ENCODE measurements at regions not wholly inside any gene's neighbourhood (a gene's known extent, or its start where the extent isn't known, plus 50 kb on each side); places are given as distances from the start of the nearest gene placed in this dataset.
"Not testable (repeated sequence)": the region's sequence is repeated elsewhere in the genome, so short reads cannot be mapped to it uniquely, and the experiment has no call there.

DNA sequence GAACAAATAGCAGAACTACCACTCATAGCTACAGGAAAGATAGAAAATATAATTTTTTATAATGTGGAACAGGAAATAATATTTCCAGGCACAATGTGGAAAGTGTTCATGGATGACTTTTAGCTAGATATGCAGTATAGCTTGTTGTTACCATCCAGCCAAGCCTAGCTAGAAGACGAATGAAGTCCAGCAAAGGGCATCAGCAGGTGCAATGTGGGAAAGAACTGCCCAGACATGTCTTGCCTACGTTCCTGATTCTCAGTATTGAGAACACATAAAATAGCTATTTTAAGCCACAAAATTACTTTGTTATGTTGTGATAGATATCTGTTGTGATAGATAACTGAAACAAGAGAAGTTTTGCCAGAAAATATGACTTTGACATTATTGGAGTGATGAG lies 1690.0 kb upstream of the LRRTM3 start:
- H3K9me3 ChIP-seq (ENCODE audit: control insufficient read depth, insufficient read depth, low read depth, low read length) = no peaks in the 10 kb centered on the region
- ChIA-PET CTCF (no interaction called here), POLR2A (no interaction called here)
- H3K36me3 ChIP-seq (ENCODE audit: control insufficient read depth in 2 of 2, insufficient read depth in 1 of 2, low read length in 2 of 2) = no peaks in the 10 kb centered on the region
- no peak for TF ChIP-seq ZNF391 (tag by site-specific recombination; IDR thresholded peaks at IDR 0.05; ENCODE audit: borderline replicate concordance, low read depth)
- TF ChIP-seq ZNF670 (tag by site-specific recombination; IDR thresholded peaks at IDR 0.05; ENCODE audit: low read depth) = no peak
- no peak for TF ChIP-seq ZSCAN23 (tag by site-specific recombination; IDR thresholded peaks at IDR 0.05)
- TF ChIP-seq ZNF521 (tag by site-specific recombination; IDR thresholded peaks at IDR 0.05) = no peak
- H3K4me1 ChIP-seq (ENCODE audit: control insufficient read depth, insufficient read depth, low read length) = no peaks in the 10 kb centered on the region
- no peak overlapping the region for H3K4me3 ChIP-seq (ENCODE audit: low read depth, low read length)
- no peak overlapping the region for H3K27ac ChIP-seq (ENCODE audit: extremely low read depth, low read depth, low read length)

DNA sequence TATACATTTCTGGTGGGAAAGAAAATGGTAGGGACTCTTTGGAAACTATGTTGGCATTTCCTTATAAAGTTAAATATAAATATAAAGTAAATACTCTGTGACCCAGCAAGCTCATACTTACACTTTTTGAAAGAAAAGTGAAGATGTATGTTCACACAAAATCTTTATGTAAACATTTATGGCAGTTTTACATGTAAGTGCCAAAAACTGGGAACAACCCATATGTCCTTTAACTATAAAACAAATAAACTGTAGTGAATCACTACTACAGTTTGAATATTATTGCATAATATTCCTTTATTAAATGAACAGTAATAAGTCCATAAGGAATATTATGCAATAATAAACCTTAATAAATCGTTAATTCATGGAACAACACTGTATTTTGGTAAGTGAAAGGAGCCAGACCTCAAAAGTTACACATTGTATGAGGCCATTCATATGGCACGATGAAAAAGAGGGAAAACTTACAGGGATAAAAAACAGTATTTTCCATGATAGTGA lies 1660.3 kb upstream of the LRRTM3 start:
- ChIA-PET POLR2A (no interaction called here), CTCF (no interaction called here)
- no peaks in the 10 kb centered on the region for H3K4me1 ChIP-seq (ENCODE audit: control insufficient read depth, insufficient read depth, low read length)
- no peaks in the 10 kb centered on the region for H3K9me3 ChIP-seq (ENCODE audit: control insufficient read depth, insufficient read depth, low read depth, low read length)
- no peak for TF ChIP-seq ZNF16 (tag by site-specific recombination; IDR thresholded peaks at IDR 0.05; ENCODE audit: low read depth)
- TF ChIP-seq ZNF585B (tag by site-specific recombination; IDR thresholded peaks at IDR 0.05) = no peak
- no peak for TF ChIP-seq ZNF747 (tag by site-specific recombination; IDR thresholded peaks at IDR 0.05)
- TF ChIP-seq ZNF776 (tag by site-specific recombination; IDR thresholded peaks at IDR 0.05; ENCODE audit: borderline replicate concordance) = no peak
- TF ChIP-seq, protein P1, sequence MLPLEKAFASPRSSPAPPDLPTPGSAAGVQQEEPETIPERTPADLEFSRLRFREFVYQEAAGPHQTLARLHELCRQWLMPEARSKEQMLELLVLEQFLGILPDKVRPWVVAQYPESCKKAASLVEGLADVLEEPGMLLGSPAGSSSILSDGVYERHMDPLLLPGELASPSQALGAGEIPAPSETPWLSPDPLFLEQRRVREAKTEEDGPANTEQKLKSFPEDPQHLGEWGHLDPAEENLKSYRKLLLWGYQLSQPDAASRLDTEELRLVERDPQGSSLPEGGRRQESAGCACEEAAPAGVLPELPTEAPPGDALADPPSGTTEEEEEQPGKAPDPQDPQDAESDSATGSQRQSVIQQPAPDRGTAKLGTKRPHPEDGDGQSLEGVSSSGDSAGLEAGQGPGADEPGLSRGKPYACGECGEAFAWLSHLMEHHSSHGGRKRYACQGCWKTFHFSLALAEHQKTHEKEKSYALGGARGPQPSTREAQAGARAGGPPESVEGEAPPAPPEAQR (tag by site-specific recombination; IDR thresholded peaks at IDR 0.05) = no peak
- TF ChIP-seq ZNF155 (tag by site-specific recombination; IDR thresholded peaks at IDR 0.05) = no peak
- TF ChIP-seq ZNF114 (tag by site-specific recombination; IDR thresholded peaks at IDR 0.05) = no peak
- TF ChIP-seq ZNF521 (tag by site-specific recombination; IDR thresholded peaks at IDR 0.05) = no peak
- H3K4me3 ChIP-seq (ENCODE audit: low read depth, low read length) = no peak overlapping the region
- no peaks in the 10 kb centered on the region for H3K36me3 ChIP-seq (ENCODE audit: control insufficient read depth in 2 of 2, insufficient read depth in 1 of 2, low read length in 2 of 2)
- H3K27ac ChIP-seq (ENCODE audit: extremely low read depth, low read depth, low read length) = no peak overlapping the region

DNA sequence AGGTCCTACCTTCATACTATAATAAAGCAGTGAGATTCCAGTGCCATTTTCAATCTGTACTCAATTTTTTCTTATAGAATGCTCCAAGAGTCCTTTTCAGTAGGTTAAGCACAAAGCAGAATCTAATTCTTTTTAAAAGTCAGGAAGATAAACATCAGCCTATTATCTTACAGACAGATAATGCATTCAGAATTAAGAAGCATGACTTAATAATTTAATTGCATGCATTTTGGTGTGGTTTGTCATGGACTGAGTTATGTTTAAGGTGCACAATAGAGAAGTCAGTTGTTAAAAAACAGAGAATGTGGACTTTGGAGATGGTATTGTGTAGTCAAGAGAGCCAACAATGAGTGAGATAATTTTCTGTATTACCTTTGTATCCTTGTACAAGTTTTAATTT lies 1656.3 kb upstream of the LRRTM3 start:
- H3K4me3 ChIP-seq (ENCODE audit: low read depth, low read length); H3K27ac ChIP-seq (ENCODE audit: extremely low read depth, low read depth, low read length); H3K36me3 ChIP-seq (ENCODE audit: control insufficient read depth in 2 of 2, insufficient read depth in 1 of 2, low read length in 2 of 2); CTCF ChIA-PET; POLR2A ChIA-PET; H3K4me1 ChIP-seq (ENCODE audit: control insufficient read depth, insufficient read depth, low read length); H3K9me3 ChIP-seq (ENCODE audit: control insufficient read depth, insufficient read depth, low read depth, low read length): not testable (repeated sequence)

DNA sequence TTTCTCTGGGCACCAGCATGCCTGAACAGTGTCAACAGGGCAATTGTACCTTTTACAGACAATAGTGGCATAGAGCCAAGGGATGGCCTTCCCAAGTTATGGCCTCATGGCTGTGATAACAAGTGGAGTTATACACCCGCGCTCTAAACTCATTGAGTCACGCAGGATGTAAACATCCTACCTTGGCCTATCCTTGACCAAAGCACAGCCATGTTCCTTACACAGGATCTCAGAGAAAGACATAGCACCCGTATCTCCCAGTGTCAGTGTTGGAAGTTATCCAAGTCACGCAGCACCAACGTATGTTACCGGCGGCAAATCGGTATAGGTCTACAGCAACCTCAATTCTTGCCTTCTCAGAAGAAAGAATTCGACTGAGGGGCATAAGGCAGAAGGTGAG lies 1654.9 kb upstream of the LRRTM3 start:
- Histone ChIP-seq H3K4me1 (ENCODE audit: control insufficient read depth, insufficient read depth, low read length) (no peaks in the 10 kb centered on the region), H3K4me3 (ENCODE audit: low read depth, low read length) (no peak overlapping the region), H3K9me3 (ENCODE audit: control insufficient read depth, insufficient read depth, low read depth, low read length) (no peaks in the 10 kb centered on the region), H3K27ac (ENCODE audit: extremely low read depth, low read depth, low read length) (no peak overlapping the region), H3K36me3 (ENCODE audit: control insufficient read depth in 2 of 2, insufficient read depth in 1 of 2, low read length in 2 of 2) (no peaks in the 10 kb centered on the region)
- POLR2A ChIA-PET = no interaction called here
- TF ChIP-seq, protein P2, sequence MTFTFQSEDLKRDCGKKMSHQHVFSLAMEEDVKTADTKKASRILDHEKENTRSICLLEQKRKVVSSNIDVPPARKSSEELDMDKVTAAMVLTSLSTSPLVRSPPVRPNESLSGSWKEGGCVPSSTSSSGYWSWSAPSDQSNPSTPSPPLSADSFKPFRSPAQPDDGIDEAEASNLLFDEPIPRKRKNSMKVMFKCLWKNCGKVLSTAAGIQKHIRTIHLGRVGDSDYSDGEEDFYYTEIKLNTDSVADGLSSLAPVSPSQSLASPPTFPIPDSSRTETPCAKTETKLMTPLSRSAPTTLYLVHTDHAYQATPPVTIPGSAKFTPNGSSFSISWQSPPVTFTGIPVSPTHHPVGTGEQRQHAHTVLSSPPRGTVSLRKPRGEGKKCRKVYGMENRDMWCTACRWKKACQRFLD (tag by site-specific recombination; IDR thresholded peaks at IDR 0.05) = no peak
- TF ChIP-seq ZNF776 (tag by site-specific recombination; IDR thresholded peaks at IDR 0.05; ENCODE audit: borderline replicate concordance) (no peak), ZNF501 (tag by site-specific recombination; IDR thresholded peaks at IDR 0.05) (no peak), ZNF16 (tag by site-specific recombination; IDR thresholded peaks at IDR 0.05; ENCODE audit: low read depth) (no peak), ZSCAN30 (tag by site-specific recombination; IDR thresholded peaks at IDR 0.05) (no peak), KLF10 (tag by site-specific recombination; IDR thresholded peaks at IDR 0.05) (no peak), EGR2 (tag by site-specific recombination; IDR thresholded peaks at IDR 0.05; ENCODE audit: low read depth) (no peak), ZNF629 (tag by site-specific recombination; IDR thresholded peaks at IDR 0.05) (no peak)
- TF ChIP-seq, protein P3, sequence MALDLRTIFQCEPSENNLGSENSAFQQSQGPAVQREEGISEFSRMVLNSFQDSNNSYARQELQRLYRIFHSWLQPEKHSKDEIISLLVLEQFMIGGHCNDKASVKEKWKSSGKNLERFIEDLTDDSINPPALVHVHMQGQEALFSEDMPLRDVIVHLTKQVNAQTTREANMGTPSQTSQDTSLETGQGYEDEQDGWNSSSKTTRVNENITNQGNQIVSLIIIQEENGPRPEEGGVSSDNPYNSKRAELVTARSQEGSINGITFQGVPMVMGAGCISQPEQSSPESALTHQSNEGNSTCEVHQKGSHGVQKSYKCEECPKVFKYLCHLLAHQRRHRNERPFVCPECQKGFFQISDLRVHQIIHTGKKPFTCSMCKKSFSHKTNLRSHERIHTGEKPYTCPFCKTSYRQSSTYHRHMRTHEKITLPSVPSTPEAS (tag by site-specific recombination; IDR thresholded peaks at IDR 0.05) = no peak
- TF ChIP-seq, protein P4, sequence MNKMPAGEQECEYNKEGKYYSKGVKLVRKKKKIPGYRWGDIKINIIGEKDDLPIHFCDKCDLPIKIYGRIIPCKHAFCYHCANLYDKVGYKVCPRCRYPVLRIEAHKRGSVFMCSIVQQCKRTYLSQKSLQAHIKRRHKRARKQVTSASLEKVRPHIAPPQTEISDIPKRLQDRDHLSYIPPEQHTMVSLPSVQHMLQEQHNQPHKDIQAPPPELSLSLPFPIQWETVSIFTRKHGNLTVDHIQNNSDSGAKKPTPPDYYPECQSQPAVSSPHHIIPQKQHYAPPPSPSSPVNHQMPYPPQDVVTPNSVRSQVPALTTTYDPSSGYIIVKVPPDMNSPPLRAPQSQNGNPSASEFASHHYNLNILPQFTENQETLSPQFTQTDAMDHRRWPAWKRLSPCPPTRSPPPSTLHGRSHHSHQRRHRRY (tag by site-specific recombination; IDR thresholded peaks at IDR 0.05) = no peak
- CTCF ChIA-PET = no interaction called here
